Hepatocyte (in vitro differentiated cells): ENCODE measurements at regions not wholly inside any gene's neighbourhood (a gene's known extent, or its start where the extent isn't known, plus 50 kb on each side); places are given as distances from the start of the nearest gene placed in this dataset.

ENCODE experiments used
- DNase-seq: peaks from one replicate; pipeline ENCODE4 v3.0.0-alpha.2; 2016; ENCODE audit warnings: low spot score
- H2AFZ ChIP-seq: fragments of 200-600 bp; sonication (generic); 2 replicates; pipeline ENCODE4 v1.6.0; 2016; ENCODE audit warnings: antibody characterized with exemption, mild to moderate bottlenecking
- H3K27ac ChIP-seq: fragments of 200-600 bp; sonication (generic); 2 replicates; pipeline ENCODE4 v1.5.1; 2016; ENCODE audit warnings: mild to moderate bottlenecking
- H3K27me3 ChIP-seq: fragments of 200-600 bp; sonication (generic); 2 replicates; pipeline ENCODE4 v1.6.1; 2016
- H3K36me3 ChIP-seq: fragments of 200-600 bp; sonication (generic); replicated peaks from 2 replicates; pipeline ENCODE4 v1.5.1; 2016; ENCODE audit warnings: low read depth; ENCODE audit not compliant: insufficient read depth
- H3K4me1 ChIP-seq: fragments of 200-600 bp; sonication (generic); 2 replicates; pipeline ENCODE4 v1.5.1; 2016; ENCODE audit warnings: mild to moderate bottlenecking, moderate library complexity; ENCODE audit not compliant: insufficient read depth
- H3K4me2 ChIP-seq: fragments of 200-600 bp; sonication (generic); 2 replicates; pipeline ENCODE4 v1.6.0; 2016
- H3K4me3 ChIP-seq: fragments of 200-600 bp; sonication (generic); 2 replicates; pipeline ENCODE4 v1.5.1; 2016; ENCODE audit warnings: mild to moderate bottlenecking
- H3K79me2 ChIP-seq: fragments of 200-600 bp; sonication (generic); 2 replicates; pipeline ENCODE4 v1.6.0; 2017; ENCODE audit warnings: mild to moderate bottlenecking
- H3K9me2 ChIP-seq: fragments of 200-600 bp; sonication (generic); replicated peaks from 2 replicates; pipeline ENCODE4 v1.6.0; 2017; ENCODE audit warnings: mild to moderate bottlenecking; ENCODE audit not compliant: insufficient read depth
- H3K9me3 ChIP-seq: fragments of 200-600 bp; sonication (generic); 2 replicates; pipeline ENCODE4 v1.5.1; 2016; ENCODE audit warnings: low read depth, mild to moderate bottlenecking
- H4K20me1 ChIP-seq: fragments of 200-600 bp; sonication (generic); 2 replicates; pipeline ENCODE4 v1.6.0; 2016; ENCODE audit warnings: mild to moderate bottlenecking; ENCODE audit not compliant: insufficient read depth, poor library complexity, severe bottlenecking
- EZH2 ChIP-seq: fragments of 200-600 bp; sonication (generic); IDR thresholded peaks from 2 replicates; pipeline ENCODE4 v1.6.1; 2016; ENCODE audit warnings: antibody characterized with exemption, mild to moderate bottlenecking, borderline replicate concordance
- EZH2phosphoT487 ChIP-seq: fragments of 200-600 bp; sonication (generic); IDR thresholded peaks from one replicate; pipeline ENCODE4 v1.6.1; 2018; ENCODE audit warnings: antibody characterized with exemption, mild to moderate bottlenecking, low read depth, moderate library complexity; ENCODE audit not compliant: unreplicated experiment, severe bottlenecking
- WGBS: methylation state at CpG from one replicate; pipeline ENCODE4 v1.1.6; 2016; ENCODE audit warnings: low lambda C conversion rate; ENCODE audit errors: missing lambda C conversion rate; 5-methylcytosine and 5-hydroxymethylcytosine counted together
- TF ChIP-seq, protein P1 (sequence below): fragments of 200-600 bp; sonication (generic); IDR thresholded peaks from 2 replicates; pipeline ENCODE4 v1.5.1; 2016; ENCODE audit warnings: antibody characterized with exemption, mild to moderate bottlenecking; ENCODE audit not compliant: poor library complexity

GRCh38 chr15:66841953-66842681 is 140.1 kb downstream of the SMAD6 start:
- H3K4me3 ChIP-seq: no peak overlapping the region
- H3K79me2 ChIP-seq: peaks cover 8% of the 10 kb centered on the region
- no peak for TF ChIP-seq EZH2phosphoT487
- TF ChIP-seq, protein P1, sequence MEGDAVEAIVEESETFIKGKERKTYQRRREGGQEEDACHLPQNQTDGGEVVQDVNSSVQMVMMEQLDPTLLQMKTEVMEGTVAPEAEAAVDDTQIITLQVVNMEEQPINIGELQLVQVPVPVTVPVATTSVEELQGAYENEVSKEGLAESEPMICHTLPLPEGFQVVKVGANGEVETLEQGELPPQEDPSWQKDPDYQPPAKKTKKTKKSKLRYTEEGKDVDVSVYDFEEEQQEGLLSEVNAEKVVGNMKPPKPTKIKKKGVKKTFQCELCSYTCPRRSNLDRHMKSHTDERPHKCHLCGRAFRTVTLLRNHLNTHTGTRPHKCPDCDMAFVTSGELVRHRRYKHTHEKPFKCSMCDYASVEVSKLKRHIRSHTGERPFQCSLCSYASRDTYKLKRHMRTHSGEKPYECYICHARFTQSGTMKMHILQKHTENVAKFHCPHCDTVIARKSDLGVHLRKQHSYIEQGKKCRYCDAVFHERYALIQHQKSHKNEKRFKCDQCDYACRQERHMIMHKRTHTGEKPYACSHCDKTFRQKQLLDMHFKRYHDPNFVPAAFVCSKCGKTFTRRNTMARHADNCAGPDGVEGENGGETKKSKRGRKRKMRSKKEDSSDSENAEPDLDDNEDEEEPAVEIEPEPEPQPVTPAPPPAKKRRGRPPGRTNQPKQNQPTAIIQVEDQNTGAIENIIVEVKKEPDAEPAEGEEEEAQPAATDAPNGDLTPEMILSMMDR: no peak
- no peak for TF ChIP-seq EZH2
- peak overlapping the region; percentile 75 for H3K4me2 ChIP-seq
- H3K27me3 ChIP-seq: no peaks in the 10 kb centered on the region
- peak overlapping the region; percentile 98 for H3K27ac ChIP-seq
- no peaks in the 10 kb centered on the region for H3K9me2 ChIP-seq
- H3K9me3 ChIP-seq: no peaks in the 10 kb centered on the region
- H2AFZ ChIP-seq: peak overlapping the region; percentile 27
- peaks cover 26% of the 10 kb centered on the region for H3K4me1 ChIP-seq
- H4K20me1 ChIP-seq: no peaks in the 10 kb centered on the region
- WGBS: 10% methylated on average over 20 of the region's 50 CpGs
- H3K36me3 ChIP-seq: no peaks in the 10 kb centered on the region
- peak; percentile 95 for DNase-seq

DNA sequence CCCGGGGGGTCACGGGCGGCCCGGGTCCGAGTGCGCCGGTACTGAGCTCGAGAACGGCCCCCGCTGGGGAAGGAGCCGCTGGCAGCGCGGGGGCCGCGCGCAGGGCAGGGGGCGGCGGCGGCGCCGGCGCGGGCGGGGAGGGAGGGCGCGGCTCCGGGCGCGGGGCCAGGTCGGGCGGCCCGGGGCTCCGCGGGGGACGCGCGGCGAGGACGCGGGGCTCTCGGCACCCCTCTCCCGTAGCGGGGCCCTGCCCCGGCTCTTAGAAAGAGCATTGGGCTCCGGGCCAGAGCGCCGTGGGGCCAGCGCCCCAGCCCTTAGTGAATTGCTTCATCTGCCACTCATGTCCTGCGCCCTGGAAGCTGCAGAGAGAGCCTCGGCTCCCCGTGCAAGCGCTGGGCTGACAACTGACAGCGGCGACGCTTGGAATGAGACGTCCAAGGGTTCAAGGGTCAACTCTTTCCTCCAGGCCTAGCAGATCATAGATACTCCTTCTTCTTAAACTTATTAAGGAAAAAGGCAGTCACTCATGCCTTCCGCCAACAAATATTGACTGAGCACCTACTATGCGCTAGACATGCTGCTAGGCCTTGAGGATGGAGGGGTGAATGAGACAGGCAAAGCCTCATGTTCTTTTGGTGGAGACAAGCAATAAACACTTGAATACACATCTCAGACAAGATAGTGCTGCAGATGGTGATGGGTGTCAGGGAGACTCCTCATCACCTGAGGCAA is 140.8 kb downstream of the SMAD6 start:
- DNase-seq: peak; percentile 89
- H3K9me2 ChIP-seq: no peaks in the 10 kb centered on the region
- H4K20me1 ChIP-seq: no peaks in the 10 kb centered on the region
- no peak overlapping the region for H3K4me3 ChIP-seq
- H2AFZ ChIP-seq: no peak overlapping the region
- peaks cover 8% of the 10 kb centered on the region for H3K79me2 ChIP-seq
- peak overlapping the region; percentile 98 for H3K27ac ChIP-seq
- H3K4me2 ChIP-seq: peak overlapping the region; percentile 75
- no peaks in the 10 kb centered on the region for H3K36me3 ChIP-seq
- H3K9me3 ChIP-seq: no peaks in the 10 kb centered on the region
- TF ChIP-seq EZH2phosphoT487: no peak
- TF ChIP-seq, protein P1: no peak
- no peak for TF ChIP-seq EZH2
- H3K27me3 ChIP-seq: no peaks in the 10 kb centered on the region
- peaks cover 26% of the 10 kb centered on the region for H3K4me1 ChIP-seq
- 11% methylated on average over 15 of the region's 58 CpGs for WGBS

DNA sequence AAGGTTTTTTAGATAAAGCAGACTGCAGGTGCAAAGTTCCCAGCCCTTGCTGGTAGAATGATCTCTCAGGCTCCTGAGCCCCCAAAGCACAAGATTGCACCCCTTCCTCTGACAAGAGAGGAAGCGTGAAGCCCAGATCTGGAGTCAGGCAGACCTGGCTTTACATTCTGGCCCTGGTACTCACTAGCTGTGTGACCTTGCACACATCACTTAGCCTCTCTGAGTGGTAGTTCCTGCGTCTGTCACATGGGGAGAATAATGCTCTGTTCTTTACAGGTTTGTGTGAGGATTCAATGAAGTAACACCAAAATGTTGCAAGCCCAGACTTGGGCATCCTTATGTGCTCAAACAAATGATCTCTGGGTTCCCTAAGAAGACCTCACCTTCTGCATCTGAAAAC is 141.5 kb downstream of the SMAD6 start:
- H4K20me1 ChIP-seq: no peaks in the 10 kb centered on the region
- no peaks in the 10 kb centered on the region for H3K9me3 ChIP-seq
- H2AFZ ChIP-seq: no peak overlapping the region
- H3K9me2 ChIP-seq: no peaks in the 10 kb centered on the region
- H3K27me3 ChIP-seq: no peaks in the 10 kb centered on the region
- 85% methylated on average over 2 of the region's 2 CpGs for WGBS
- H3K27ac ChIP-seq: peak overlapping the region; percentile 98
- no peak for DNase-seq
- H3K4me1 ChIP-seq: peaks cover 30% of the 10 kb centered on the region
- H3K36me3 ChIP-seq: no peaks in the 10 kb centered on the region
- peaks cover 8% of the 10 kb centered on the region for H3K79me2 ChIP-seq
- peak overlapping the region; percentile 75 for H3K4me2 ChIP-seq
- TF ChIP-seq EZH2 (no peak), EZH2phosphoT487 (no peak)
- TF ChIP-seq, protein P1: no peak
- no peak overlapping the region for H3K4me3 ChIP-seq
